Uterus (tissue), 2 donors: ENCODE measurements at regions not wholly inside any gene's neighbourhood (a gene's known extent, or its start where the extent isn't known, plus 50 kb on each side); places are given as distances from the start of the nearest gene placed in this dataset.

ENCODE experiments used
- CTCF ChIP-seq, 4 experiments: fragments of 200-600 bp in 2 of 4; fragments of 450-650 bp in 2 of 4; sonication (generic) in 2 of 4; IDR thresholded peaks; one replicate each; pipeline ENCODE4 v1.5.1; 2016 to 2019; ENCODE audit warnings: antibody characterized with exemption in 4 of 4, mild to moderate bottlenecking in 2 of 4, moderate library complexity in 1 of 4
- POLR2A ChIP-seq, 2 donors: fragments of 450-650 bp; IDR thresholded peaks; one replicate each; pipeline ENCODE4 v1.6.1; 2016; ENCODE audit warnings: antibody characterized with exemption in 2 of 2, mild to moderate bottlenecking in 1 of 2, moderate library complexity in 1 of 2

- TF ChIP-seq CTCF (IDR thresholded peaks at IDR 0.05) (no peak), POLR2A (IDR thresholded peaks at IDR 0.05) (no peak)
Observed at GRCh38 chr15:38864122-38864521, 299.5 kb upstream of the RASGRP1 start.
